ENCODE measurements at regions not wholly inside any gene's neighbourhood (a gene's known extent, or its start where the extent isn't known, plus 50 kb on each side); places are given as distances from the start of the nearest gene placed in this dataset.
A peak's percentile ranks its signal among the peaks of the same experiment; 100 is the strongest.

DNA sequence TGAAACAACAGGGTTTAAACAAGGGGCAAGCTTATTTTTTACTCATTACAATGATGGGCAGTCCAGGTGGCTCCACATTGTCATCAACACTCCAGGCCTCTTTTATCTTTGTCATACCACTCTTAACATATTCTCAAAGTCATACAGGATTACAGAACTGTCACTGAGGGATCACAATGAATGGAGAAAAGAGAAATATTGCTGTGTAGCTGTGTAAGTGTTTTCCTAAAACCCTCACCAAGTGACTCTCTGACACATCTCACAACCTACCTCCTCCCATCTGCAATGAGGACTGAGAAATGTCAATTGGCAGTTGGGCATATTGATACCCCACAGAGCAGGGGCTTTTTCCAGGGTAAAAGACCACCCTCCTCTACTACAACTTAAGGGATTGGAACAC lies 562.1 kb downstream of the TBC1D4 start:
- DNase-seq (no peak), ATAC-seq (no peak)
- intact Hi-C loops (cut with DNase I), result no loop called here

DNA sequence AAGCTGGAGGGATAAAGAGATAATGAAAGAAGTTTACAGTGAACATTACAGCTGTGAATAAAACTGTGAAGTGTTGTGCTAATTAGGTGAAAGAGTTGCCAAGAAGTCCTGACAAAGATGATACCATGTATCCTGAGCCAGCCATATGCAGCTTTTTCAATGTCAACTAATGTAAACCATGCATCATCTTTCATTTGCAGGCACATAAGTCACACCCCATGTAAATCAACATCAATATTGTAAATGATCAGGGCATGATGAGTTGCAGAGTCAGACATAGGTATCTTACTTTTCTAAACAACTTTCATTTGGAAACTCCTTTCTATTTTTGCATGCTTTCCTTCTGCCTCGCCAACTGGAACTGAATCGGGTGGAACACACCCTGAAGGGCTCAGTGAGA lies 569.1 kb downstream of the TBC1D4 start:
- intact Hi-C loops (cut with DNase I), result no loop called here
- DNase-seq (no peak), ATAC-seq (no peak)

DNA sequence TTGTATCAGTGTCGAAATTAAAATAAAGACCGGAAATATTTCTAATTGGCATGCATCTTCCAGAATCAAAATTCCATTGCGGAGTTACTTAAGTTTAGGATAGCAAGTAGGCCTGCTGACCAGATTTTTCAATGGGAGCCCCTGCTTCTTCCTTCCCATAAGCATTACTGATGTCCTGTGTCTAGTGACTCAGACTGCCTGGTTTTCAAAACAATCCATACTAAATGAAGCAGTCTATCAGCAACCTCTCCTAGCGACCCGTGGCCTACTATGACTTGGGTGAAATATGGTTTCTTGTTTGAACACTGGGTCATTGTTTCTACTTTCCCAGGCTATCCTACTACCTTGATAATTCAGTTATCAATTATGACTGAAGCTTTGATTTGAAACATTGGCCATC lies 571.6 kb downstream of the TBC1D4 start:
- intact Hi-C loops (cut with DNase I), result no loop called here
- DNase-seq, result no peak
- ATAC-seq, result no peak

DNA sequence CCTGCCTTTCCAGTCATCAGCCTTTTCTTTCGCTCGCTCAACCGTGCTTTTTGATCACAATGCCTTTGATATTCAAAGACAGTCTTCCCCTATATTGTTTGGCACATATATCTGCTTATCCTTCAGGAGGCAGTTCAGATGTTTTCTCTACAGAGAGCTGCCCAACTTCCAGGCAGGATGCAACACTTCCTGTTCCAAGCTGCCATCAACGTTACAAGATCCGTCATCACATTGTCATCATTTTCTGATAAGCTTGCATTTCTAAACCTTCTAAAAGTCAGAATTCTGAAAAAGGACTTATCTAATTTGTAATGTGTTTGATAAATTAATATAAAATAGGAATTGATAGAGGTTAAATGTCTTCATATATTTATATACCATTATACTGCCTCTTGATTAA lies 574.2 kb downstream of the TBC1D4 start:
- intact Hi-C loops (cut with DNase I), result no loop called here
- DNase-seq, result no peak
- peak in 1 of 2 donors; percentile 26 for ATAC-seq

DNA sequence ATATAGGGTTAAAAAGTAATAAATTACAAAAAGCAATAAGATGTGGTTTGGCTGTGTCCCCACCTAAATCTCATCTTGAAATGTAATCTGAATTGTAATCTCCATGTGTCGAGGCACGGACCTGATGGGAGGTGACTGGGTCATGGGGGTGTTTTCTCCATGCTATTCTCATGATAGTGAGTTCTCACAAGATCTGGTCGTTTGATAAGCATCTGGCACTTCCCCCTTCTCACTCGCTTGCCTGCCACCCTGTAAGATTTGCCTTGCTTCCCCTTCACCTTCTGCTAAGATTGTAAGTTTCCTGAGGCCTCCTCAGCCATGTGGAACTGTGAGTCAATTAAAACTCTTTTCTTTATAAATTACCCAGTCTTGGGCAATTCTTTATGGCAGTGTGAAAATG lies 577.4 kb downstream of the TBC1D4 start:
- intact Hi-C loops (cut with DNase I), result no loop called here

DNA sequence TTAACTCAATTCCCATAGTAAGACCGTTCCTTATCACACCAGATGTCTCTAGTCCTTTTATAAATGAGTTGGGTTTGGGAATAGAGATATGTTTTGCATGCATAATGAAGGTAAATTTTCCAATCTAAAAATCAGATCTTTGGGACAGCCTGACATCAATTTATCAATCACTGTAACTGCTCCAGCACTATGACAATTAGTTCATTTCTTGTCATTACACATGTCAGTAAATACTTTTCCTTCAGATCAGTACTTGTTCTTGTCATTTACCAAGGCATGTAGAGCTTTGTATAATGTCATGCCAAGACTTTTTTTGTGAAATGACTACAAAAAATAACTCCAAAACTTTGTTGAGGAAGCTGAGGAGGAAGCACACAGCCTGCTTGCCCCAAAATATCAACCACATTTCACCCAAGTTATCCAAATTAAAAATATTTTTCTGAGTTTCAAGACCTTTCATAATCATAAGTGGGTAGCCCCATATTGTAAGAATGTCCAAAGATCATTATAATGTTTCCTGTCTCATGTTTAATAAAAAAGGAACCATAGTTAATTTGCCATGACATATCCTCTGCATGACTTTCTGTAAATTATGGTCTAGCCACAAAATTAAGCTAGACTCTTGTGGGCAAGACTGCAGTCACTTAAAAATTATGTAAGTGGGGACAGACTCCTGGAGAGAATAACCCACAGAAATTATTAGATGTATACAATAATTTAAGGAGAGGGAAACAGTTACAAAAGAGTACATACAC lies 586.8 kb downstream of the TBC1D4 start:
- intact Hi-C loops (cut with DNase I), result no loop called here
- ATAC-seq (no peak), DNase-seq (no peak)

More for the DNA sequence above, 577.4 kb downstream of the TBC1D4 start:
- ATAC-seq (no peak), DNase-seq (no peak)

DNA sequence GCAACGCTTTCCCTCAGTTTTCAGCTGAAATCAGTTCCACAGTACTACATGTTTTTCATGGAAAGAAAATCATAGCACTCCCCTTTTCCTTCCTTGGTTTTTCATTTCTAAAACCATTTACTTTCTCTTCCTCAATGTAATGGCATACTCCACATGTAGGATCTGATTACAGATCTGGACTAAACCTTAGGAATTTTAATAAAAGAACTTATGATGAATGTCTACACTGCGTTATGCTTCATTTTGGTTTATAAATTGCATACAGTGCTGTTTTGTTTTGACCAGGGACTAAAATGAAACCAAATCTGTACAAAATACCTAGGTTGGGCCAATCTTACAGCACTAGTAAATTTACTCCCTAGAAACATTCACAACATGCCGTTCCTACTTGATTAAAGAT lies 589.9 kb downstream of the TBC1D4 start:
- ATAC-seq (no peak), DNase-seq (no peak)
- intact Hi-C loops (cut with DNase I), result no loop called here

DNA sequence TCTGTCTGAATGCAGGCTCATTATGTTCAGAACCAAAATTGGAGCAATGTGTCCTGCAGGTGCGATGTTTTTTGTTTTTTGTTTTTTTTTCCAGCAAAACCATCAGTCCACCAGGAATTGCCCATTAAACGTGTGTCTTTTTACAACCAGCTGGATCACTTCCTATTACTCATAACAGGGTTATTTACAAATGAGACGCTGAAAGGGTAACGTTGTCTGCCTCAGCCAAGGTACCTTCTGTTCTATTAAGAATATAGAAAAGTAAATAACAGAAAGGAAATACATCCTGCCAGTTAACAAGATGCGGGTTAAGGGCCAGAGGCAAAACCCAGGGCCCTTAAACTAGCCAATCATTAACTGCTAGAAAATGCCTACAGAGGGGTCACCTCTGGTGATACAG lies 590.4 kb downstream of the TBC1D4 start:
- intact Hi-C loops (cut with DNase I), result no loop called here
- peak in 1 of 2 donors; percentile 36 for ATAC-seq

DNA sequence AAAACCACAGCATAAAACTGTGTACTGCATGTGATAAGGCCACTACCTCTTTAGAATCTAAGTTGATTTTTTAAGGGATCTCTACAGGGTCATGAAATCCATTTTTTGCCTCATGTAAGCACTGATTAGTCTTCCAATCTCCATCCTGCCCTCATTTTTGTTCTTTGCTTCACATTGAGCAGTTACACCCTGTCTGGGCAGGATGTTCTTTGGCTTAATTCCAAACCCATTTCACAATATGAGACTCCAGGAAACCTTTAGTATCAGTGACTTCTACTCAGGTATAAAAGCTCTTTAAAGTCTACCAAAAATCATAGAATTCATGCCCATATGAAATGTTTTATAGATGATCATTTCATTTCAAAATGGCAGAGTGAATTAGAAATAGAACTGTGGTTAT lies 592.6 kb downstream of the TBC1D4 start:
- peak in 1 of 2 donors; percentile 51 for ATAC-seq
- intact Hi-C loops (cut with DNase I), result no loop called here
- DNase-seq, result no peak

More for the DNA sequence above, 590.4 kb downstream of the TBC1D4 start:
- DNase-seq, result no peak

DNA sequence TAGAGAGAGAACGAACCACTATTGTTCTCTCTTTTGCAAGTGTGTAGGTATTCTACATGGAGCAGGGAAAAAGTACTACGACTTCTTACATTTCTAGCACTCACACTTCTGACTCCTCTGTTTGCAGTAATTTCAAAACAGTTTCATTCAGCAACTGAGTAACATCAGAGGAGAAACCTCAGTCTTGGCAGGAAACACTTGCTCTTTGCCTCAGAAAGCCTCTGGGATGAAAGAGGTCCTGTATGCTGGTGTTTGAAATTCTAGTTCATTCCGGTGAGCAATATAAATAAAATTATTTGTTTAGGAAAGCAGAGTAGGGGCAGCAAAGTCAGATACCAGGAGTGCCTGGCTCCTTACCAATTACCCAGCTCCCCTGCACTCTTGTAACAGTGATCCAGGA lies 595.5 kb downstream of the TBC1D4 start:
- intact Hi-C loops (cut with DNase I), result no loop called here
- DNase-seq (no peak), ATAC-seq (no peak)

DNA sequence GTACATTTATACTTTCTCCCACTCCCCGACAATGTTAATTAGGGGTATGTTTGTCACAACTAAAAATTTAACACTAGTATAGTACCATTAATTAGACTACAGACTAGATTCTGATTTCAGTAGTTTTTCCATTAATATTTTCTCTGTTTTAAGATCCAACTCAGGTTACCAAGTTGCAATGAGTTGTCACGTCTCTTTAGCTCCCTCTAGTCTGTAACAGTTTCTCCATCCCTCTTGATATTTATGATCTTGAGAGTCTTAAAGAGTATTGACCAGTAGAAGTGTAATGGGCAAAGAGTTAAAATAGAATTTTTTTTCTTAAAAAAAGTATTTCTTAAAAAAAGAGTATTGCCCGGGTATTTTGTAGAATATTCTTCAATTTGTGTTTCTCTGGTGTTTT lies 598.1 kb downstream of the TBC1D4 start:
- ATAC-seq (no peak), DNase-seq (no peak)
- intact Hi-C loops (cut with DNase I), result no loop called here

DNA sequence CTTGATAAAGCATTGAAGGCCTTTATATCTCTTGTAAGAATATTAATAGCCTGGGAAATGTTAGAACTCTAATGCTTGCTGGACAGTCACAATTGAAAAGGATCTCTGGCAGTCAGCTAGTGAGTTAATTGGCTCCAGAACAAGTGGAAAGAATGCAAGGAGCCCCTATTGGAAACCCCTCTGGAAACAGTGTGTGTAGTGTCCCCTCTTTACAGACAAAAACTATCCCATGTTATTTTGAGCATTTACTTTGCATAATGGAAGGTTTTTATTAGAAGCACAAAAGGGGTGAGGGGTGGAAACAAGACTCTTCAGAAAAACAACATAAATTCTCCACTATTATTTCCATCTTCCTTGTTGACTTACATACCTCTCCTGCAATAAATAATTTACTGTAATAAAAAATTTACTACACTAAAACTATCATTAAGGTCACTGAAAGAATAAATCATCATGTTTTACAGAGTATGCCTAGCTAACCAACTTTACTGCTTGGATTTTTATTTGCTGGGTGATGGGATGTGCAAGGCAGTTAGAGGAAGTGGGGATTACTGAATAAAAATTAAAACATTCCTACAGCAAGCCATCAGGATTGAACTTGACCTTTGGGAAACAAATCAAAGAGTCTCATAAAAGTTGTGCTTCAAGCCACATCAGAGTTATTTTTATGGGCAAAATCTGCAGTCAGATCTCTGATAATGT lies 610.4 kb downstream of the TBC1D4 start:
- ATAC-seq, result no peak
- intact Hi-C loops (cut with DNase I), result no loop called here
- DNase-seq, result no peak

DNA sequence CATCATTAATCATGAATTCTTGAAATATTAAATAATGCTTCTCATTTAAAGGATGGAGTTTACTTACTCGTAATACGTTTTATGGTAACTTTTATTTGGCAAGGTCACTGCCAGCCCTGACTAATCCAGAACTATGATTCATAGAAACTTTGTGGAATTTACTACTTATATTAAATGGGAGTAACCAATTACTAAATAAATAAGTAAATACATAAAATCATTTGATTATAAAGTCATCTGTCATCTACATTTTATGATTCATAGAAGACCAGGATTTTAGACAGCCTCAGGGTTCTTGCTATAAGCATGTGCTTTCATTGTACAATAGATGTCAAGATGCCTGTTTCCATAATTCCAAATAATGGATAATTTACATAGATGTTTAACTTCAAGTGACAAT lies 611.1 kb downstream of the TBC1D4 start:
- ATAC-seq (no peak), DNase-seq (no peak)

DNA sequence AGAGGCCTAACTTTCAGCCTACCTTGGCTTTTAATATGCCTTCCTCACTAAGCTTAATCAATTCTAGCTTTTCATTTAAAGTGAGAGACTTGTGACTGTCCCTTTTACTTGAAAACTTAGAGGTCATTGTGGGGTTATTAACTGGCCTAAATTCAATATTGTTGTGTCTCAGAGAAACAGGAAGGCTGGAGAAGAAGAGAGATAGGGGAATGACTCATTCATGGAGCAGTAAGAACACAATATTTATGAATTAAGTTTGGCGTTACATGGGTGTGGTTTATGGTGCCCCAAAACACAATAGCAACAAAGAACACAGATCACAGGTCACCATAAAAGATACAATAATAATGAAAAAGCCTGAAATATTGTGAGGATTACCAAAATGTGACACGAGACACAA lies 612.1 kb downstream of the TBC1D4 start:
- intact Hi-C loops (cut with DNase I), result no loop called here
- DNase-seq, result no peak
- ATAC-seq, result no peak

More for the DNA sequence above, 611.1 kb downstream of the TBC1D4 start:
- intact Hi-C loops (cut with DNase I), result no loop called here

DNA sequence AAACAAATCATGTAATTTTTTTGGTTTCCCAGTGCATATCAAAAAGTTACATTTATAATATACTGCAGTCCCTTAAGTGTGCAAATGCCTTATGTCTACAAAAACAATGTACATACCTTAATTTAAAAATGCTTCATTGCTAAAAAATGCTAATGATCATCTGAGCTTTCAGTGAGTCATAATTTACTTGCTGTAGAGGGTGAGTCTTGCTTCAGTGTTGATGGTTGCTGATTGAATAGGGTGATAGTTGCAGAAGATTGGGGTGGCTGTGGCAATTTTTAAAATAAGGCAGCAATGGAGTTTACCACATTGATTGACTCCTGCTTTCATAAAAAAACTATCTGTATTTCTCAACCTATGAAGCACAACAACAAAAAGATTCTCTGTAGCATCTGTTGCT lies 613.9 kb downstream of the TBC1D4 start:
- no peak for DNase-seq
- no peak for ATAC-seq
- intact Hi-C loops (cut with DNase I), result no loop called here

DNA sequence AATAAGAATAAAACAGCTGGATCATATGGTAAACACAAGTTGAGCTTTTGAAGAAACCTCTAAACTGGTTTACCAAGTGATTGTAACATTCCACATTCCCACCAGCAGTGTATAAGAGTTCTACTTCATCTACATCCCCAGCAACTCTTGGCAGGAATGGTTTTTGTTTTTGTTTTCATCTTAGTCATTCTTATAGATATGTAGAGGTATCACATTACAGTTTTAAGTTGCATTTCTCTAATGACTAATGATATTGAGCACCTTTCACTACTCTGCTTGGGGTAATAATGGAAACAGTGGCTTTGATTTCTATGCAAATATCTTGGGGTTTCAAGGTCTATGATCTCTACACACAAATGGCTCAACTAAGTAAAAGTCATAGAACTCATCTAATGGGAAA lies 614.5 kb downstream of the TBC1D4 start:
- intact Hi-C loops (cut with DNase I), result no loop called here
- DNase-seq, result no peak
- no peak for ATAC-seq

DNA sequence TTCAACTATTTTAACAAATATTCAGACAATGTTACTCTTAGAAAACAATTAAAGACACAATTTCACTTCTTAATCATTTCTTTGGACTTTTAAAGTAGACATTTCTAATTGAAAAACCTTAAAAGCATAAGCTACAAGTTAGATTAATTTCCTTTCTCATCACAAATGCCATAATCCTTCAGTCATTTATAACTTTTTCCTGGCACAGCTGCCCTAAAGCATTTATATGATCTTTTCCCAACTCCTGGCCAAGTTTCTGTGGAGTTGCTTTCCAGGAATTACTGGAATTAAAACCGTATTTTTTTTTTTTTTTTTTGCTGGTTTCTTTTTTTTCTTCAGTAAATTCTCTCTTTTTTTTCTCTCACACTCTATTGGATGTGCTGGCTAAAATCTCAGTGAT lies 615.9 kb downstream of the TBC1D4 start:
- ATAC-seq, result no peak
- intact Hi-C loops (cut with DNase I), result no loop called here

DNA sequence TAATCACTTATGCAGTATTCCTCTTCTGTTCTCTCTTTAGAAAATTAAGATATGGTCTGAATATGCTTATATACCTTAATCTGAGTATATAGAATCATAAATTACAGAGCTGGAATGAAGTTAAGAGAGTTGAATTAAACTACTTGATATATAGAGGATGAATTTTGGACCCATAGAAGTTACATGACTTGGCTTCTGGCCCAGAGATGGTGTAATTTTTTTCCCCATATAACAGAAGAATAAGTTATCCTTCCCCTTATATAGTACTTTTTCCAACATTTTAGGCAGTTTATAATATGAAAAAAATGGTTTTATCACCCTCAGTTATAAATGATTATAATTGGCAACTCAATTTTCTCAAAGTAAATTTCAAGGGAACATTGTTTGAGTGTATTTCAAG lies 616.3 kb downstream of the TBC1D4 start:
- intact Hi-C loops (cut with DNase I), result no loop called here

More for the DNA sequence above, 615.9 kb downstream of the TBC1D4 start:
- DNase-seq, result no peak

DNA sequence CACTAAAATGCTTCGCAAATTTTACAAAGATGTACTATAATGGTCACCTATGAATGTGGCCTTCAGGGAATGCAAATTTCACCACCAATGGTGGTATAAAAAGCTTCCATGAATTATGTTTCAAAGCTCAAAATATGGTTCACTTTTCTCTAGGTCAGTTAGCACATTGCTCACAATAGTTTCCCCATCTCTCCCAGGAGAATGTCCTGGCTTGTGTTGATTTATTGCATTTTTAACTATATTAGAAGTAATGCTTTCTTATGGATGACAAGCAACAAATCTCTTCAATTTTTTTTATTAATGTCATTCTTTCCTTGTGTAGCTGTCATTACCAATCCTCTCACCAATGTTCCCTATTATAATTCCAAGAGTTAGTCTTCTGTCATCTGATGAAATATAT lies 621.2 kb downstream of the TBC1D4 start:
- ATAC-seq, result no peak
- intact Hi-C loops (cut with DNase I), result no loop called here
- DNase-seq, result no peak

More for the DNA sequence above, 616.3 kb downstream of the TBC1D4 start:
- ATAC-seq (no peak), DNase-seq (no peak)

DNA sequence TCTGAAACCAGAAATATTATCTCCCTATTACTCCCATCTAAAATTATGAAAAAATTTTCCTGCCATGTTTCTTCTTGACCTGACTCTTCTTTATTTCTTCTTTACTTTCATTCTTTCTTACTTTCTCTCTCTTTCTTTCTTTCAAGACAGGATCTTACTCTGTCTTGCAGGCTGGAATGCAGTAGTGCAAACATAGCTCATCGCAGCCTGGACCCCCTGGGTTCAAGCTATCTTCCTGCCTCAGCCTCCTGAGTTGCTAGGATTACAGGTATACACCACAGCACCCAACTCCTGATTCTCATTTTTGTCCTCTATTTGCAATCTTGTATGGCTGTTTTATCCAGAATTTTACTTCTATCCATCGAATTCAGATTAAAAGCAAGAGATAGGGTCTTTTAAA lies 631.1 kb downstream of the TBC1D4 start:
- DNase-seq, result no peak
- ATAC-seq, result no peak
- intact Hi-C loops (cut with DNase I), result no loop called here

DNA sequence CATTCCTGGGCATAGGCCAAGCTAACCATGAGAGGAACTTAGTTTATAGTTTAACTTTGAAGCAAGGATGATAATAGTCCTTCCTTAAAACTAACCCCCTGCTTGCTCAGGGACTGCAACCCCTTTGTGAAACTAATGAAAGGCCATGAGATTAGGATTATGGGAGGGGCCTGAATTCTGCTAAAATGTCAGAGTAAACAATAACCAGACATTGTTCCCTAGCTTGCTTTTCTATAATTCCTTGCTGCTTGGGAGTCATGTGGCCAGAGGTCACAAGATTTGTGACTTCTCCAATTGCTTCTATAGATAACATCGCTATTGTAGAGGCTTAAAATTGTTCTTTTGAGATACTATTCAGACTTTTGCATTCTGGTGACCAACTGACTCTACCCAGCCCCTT lies 634.0 kb downstream of the TBC1D4 start:
- DNase-seq, result no peak
- intact Hi-C loops (cut with DNase I), result no loop called here
- no peak for ATAC-seq
